Hypothalamus (tissue), 51 donors: ENCODE measurements at regions not wholly inside any gene's neighbourhood (a gene's known extent, or its start where the extent isn't known, plus 50 kb on each side); places are given as distances from the start of the nearest gene placed in this dataset.
A peak's percentile ranks its signal among the peaks of the same experiment; 100 is the strongest.
"Not testable (repeated sequence)": the region's sequence is repeated elsewhere in the genome, so short reads cannot be mapped to it uniquely, and the experiment has no call there.

Experiments
- DNase-seq, 51 donors: peaks; one replicate each; lab custom pipeline; 2025; lab: John Stamatoyannopoulos, UW

DNA sequence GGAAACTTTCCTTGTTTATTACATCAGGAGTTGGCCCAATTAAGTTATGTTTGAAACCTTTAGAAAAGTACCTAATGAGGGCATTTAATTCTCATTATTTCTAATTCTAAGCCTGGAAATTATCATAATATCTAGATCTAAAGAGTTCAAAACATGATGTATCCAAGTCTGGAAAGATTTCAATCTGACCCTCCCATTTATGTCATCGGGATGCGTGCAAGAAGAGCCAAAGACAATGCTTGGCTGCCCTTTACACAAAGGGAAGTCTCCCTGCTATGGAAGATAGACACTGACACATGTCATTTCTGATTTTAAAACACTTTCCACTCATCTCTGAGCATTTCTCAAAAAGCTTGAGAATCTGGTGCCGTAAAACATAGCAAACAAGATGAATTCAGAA lies 222.4 kb downstream of the ANTXR2 start:
- no peak for DNase-seq

DNA sequence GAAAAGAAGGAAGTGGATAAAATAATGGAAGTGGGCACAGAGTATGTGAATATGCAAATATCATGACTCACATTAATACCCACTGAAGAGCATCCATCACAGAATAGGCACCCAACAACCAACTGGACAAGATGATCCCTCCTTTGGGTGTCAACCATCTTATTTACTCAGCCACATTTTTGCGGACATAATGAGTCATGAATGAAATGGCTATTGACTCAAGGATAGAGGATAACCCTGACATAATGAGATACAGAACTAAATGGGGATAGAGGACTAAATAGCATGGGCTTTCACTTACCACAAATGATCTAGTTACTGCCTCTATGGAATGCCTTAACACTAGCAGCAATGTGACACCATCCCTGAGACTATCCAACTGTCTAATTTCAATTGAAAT lies 224.7 kb downstream of the ANTXR2 start:
- DNase-seq: no peak

DNA sequence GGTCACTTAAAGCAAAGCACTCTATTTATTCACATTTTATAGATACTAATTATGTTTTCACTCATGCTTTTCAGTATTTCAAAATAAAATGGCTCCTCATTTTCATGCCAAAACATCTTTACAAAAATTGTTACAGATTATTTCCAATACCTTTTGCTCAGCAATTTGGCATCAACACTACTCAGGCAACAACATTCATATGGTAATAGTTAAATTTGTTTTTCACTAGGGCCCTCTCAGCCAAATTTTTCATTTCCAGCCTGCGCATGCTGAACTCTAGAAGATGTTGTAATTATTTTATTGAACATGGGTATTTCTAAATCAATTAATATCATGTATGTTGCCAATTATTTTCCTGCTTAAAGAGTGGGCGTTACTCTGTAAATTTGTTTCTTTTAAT lies 225.6 kb downstream of the ANTXR2 start:
- DNase-seq: no peak

DNA sequence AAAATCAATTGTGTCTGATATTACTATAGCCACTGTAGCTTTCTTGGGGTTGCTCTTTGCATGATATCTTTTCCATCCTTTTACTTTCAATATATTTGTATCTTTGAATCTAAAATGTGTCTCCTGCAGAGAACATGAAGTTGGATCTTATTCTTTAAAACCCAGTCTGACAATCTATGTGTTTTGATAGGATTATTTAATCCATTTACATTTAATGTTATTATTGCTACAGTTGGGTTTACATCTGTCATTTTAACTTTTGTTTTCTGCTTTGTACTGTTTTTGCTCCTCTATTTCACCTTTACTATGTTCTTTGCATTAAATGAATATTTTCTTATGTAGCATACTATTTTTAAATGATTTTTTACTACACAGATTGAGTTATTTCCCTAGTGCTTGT lies 230.9 kb downstream of the ANTXR2 start:
- DNase-seq: no peak

DNA sequence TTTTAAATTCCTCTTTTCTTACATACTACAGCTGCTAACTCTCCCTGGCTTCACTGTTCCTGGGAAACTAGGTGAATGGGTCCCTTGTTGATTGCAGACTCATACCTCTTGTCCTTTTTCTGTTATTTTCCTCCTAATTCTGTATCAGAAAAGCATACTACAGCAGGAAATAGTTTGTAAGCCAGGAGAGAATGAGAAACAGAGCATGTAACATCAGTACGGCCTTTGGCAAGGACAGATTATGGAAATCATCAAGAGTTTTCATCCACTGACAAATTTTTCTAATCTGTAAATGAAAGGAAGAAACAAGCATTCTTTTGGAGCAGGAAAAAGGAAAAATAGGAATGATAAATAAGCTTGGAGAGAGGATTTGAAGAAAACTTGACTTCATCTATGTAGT lies 239.2 kb downstream of the ANTXR2 start:
- DNase-seq: no peak

DNA sequence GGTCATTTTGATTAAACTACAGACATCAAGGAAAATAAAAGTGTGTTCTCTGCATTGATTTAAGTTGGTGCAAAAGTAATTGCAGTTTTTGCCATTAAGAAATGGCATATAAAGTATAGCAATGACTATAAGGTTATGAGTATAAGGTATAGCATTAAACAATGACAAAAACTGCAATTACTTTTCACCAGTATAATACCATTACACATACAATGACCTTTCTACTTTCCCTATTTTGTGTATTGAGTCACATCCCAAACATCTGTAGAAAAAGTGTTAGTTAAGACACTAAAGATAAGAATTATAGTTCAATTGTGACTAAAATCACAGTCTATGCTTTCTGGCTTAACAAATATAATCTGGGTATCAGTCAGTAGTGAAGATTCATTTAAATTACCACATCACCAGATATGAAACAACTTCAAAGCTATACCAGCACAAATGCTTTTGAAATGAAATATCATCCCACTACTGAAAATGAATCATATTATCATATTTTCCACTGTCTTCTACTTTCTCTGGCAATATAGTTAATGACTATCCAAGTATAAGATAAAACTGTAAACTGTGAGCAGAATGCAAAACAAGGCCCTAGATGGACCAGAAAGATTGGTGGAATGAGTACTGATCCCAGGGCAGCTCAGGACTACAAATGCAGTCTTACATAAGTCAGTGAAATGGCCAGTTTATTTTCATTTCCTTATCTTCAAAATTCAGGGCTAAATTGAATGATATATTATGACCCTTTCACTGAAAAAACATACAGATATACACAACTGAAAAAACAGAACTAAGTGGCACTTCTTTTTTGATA lies 241.1 kb downstream of the ANTXR2 start:
- DNase-seq: no peak

DNA sequence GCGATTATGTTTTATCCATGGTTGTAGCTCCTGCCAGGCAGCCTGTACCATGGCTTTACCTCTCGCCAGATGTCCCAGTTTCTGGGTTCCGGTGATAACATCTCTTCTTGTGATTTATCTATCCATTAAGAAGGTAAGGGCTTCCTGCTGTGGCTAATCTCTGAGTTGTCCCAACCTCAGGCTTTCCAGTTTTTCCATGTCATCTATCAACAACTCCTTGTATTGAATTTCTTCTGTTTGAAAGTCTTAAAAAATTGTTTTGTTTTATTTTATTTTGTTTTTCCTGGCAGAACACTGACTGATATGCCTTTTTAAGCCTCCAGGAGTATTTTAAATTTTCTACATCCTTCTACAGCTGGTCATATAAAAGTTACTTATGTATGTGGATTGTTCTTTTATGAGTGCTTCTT lies 241.9 kb downstream of the ANTXR2 start:
- no peak for DNase-seq

DNA sequence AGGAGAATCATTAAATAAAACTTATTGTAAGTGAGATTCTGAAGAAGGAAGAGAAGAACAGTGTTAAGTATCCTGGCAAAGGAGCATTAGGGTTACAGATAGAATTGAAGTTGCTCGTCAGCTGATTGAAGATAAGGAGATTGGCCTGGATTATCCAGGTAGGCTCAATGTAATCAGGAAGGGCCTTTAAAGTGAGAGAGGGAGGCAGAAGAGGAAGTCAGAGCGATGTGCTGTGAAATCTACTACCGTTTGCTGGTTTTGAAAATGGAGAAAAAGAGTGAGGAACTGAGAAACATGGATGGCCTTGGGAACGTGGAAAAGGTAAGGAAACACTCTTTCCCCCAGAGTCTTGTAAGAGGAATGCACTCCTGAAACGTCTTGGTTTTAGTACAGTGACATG lies 245.7 kb downstream of the ANTXR2 start:
- DNase-seq: no peak

DNA sequence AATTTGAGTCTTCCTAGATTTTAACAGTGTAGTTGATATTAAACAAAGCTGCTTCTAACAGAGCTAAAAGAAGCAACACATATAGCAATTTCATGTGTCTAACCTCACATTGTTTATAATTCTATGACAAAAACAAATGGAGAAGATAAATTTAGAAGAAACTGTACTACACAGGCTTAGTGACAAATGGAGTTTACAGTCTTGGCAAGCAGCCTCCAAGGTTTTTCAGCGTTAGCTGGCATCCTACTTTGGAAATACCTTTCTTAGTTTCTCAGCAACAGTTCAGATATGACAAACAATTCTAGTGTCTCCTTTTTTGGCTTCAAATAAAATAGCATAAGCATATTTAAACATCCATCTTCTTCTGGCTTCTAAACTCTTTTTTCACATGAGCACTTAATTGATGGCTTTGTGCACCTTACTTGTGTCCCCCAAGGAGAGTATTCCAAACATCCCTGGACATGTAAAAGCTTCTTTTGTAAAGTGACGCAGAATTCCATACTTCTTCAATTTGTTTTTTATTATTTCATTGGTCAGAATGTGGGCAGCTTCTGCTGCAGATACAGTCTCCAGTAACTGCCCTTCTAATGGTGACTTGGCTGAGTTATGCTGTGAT lies 249.8 kb downstream of the ANTXR2 start:
- peak in 2 of 51 donors; percentile 4 to 6 for DNase-seq

DNA sequence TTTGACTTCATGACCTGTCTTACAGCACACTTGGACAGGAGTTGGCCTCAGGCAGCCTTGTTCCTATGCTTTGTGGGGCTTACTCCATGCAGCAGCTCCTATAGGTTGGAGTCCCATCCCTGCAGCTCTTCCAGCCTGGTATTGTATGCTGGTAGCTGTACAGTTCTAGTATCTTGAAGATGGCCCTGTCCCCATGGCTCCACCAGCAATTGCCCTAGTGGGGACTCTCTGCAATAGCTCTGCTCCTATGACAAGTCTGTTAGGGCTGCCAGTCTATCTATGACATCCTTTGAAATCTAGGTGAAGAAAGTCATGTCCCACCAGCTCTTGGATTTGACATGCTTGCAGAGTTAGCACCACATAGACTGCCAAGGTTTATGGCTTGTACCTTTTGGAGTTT lies 252.6 kb downstream of the ANTXR2 start:
- no peak for DNase-seq

DNA sequence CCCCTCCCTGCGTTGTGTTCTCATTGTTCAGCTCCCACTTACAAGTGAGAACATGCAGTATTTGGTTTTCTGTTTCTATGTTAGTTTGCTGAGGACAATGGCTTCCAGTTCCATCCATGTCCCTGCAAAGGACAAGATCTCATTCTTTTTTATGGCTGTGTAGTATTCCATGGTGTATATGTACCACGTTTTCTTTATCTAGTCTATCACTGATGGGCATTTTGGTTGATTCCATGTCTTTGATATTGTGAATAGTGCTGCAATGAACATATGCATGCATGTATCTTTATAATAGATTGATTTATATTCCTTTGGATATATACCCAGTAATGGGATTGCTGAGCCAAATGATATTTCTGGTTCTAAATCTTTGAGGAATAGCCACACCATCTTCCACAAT lies 265.1 kb downstream of the ANTXR2 start:
- DNase-seq: not testable (repeated sequence)

DNA sequence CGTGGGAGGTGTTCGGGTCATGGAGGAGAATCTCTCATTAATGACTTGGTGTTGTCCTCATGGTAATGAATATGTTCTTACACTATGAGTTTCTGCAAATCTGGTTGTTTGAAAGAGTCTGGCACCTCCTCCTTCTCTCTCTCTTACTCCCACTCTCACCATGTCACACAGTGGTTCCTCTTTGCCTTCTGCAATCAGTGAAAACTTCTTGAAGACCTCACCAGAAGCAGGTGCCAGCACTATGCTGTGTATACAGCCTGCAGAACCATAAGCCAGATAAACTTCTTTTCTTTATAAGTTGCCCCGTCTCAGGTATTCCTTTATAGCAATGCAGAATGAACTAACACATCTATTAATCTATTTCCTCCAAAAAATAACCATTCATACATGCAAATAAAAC lies 275.0 kb downstream of the ANTXR2 start:
- no peak for DNase-seq

DNA sequence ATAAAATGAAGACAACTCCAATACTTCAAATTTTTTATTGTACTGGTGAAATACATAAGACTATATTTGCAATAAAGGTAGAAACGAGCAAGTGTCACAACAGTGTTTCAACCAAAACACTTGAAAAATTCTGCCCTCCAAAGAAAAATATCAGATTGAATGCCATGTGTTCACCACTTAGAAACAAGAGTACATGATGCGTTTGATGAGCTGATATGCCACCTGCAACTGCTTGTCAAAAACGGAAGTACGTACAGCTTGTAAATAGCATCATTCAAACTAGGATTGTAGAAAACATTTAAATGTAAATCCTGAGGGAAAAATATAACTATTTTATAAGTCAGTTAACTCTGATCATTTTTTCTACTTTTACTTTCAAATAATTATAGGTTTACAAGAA lies 276.1 kb downstream of the ANTXR2 start:
- DNase-seq: no peak

DNA sequence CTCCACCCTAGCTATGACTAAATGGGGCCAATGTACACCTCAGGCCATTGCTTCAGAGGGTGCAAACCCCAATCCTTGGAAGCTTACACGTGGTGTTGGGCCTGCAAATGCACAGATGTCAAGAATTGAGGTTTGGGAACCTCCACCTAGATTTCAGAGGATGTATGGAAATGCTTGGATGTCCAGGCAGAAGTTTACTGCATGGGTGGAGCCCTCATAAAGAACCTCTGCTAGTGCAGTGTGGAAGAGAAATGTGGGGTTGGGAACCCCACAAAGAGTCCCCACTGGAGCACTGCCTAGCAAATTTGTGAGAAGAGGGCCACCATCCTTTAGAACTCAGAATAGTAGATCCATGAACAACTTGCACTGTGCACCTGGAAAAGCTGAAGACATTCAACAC lies 284.1 kb downstream of the ANTXR2 start:
- DNase-seq: no peak

DNA sequence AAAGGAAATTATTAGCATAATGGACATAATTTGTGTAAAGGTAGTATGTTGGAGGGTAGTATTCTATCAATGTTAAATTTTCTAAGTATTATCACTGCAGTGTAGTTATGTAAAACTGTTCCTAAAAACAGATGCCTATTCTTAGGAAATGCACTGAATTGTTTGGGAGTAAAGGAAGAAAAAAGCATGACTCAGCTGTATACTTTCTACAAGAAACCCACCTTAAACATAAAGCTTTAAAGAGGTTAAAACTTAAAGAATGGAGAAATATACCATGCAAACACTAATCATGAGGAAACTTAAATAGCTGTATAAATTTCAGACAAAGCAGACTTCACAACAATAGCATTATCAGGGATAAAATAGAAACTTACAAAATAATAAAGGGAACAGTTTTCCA lies 292.9 kb downstream of the ANTXR2 start:
- no peak for DNase-seq

DNA sequence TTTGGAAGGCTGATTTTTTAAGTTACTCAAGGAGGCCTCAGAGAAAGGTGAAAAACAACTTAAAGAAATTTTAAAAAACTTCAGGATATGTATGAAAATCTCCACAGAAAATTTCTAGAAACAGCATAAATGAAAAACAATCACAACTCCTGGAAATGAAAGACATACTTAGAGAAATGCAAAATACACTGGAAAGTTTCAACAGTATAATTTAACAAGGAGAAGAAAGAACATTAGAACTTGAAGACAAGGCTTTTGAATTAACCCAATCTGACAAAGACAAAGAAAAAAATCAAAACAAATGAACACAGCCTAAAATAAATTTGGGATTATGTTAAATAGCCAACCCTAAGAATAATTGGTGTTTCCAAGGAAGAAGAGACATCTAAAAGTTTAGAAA lies 300.5 kb downstream of the ANTXR2 start:
- no peak for DNase-seq

DNA sequence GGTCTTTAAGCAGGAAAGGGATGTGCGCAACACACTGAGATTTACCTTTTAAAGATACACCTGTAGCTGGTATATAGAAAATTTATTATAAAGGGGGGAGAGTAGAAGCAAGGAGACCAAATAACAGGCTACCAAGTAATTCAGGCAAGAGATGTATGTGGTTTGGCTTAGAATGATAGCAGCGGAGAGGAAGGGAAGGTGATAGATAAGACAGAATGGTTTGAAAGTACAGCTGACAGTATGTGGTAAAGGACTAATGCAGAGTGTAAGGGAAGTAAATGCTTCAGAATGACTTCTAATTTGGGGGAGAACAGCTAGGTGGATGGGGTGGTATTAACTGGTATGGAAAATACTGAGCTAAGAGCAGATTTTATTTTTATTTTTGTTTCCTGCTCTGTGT lies 308.9 kb downstream of the ANTXR2 start:
- DNase-seq: no peak

DNA sequence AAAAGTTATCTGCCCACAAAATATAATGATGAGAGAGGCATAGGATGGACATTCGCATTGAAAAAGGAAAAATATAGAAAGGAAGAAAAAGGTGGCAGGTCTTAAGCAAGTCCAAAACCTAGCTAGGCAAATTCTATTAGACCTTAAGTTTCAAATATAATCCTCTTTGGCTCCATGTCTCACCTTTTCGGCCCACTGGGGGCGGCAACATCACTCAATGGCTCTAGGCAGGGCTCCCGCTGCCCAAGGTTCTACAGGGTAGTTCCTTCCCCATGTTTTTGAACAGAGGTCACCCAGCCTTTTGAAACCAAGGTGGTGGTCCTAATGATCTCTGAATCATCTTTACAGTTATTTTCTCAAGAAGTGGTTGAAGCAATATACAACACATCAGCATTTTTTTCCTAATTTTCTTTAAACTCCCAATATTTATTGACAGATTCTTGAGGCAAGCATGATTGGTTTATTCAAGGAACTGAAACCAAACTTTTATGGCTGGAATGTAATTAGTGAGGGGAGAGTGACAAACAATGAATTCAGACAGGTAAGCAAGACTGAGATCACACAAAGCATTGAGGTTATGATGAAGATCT lies 309.4 kb downstream of the ANTXR2 start:
- no peak for DNase-seq

DNA sequence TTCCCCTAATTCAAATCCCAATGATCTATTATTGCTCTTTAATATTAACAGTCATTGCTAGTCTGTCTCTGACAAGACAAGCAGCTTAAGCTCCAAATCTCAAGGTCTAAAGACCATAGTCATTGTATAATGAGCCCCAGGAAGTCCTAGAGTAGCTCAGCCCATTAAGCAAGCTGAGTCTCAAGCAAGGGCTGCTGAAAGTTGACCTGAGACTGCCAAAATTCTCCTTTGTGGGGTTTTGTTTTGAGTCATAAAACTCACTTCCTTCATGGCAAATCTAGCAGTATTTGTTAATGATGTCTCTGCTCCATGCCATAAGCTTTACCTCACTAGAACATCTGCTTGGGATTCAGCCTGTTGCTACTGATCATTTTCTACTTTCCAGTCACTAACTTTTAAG lies 313.2 kb downstream of the ANTXR2 start:
- DNase-seq: no peak

DNA sequence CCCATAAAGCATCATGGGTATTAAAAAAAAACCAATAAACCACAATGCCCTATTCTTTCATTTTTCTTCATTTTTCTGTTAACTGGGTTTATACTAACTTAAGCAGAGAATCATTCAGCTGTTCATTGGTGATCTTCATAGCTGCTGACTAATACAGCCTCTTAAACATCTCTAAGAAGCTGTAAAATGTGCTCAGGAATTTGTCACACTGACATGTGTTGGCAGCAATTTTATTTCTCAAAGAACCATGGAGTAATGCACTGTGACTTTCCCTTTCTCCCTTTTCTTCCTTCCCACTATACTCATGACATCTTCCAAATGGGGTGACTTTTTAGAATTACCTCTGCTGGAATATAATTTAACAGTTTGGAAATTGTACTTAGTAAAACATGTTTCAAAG lies 315.4 kb downstream of the ANTXR2 start:
- no peak for DNase-seq

DNA sequence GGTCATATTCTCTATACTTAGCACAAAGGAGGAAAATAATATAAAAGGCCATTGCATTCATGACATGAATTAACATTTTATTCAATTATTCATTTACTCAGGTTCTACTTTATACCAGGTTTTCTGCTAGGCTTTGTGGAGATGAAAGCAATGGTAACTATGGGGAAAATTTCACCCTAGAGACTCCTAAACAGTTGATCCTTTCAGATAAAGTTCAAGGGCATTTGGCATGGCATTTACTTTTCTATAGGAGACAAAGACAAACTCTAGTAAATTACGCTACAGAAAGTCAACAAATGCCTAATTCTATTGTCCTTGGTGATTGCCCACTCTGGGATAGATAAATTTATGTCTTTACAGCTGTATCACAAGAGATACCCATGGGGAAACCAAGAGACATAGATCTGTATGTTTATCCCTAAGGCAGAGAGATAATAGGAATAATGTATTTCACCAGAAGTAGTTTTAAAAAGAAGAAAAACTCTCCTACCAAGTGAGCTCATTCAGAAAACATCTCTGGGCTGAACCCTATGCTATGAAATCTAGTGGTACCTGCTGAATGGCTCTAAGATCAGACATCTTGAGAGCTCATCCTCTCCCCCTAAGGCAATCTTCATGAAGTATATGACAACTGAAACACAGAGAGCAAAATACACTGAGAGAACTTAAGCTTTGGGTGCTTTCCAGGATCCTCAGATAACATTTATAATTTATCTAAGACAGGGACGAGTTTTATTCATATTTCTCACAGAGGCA lies 316.7 kb downstream of the ANTXR2 start:
- no peak for DNase-seq

DNA sequence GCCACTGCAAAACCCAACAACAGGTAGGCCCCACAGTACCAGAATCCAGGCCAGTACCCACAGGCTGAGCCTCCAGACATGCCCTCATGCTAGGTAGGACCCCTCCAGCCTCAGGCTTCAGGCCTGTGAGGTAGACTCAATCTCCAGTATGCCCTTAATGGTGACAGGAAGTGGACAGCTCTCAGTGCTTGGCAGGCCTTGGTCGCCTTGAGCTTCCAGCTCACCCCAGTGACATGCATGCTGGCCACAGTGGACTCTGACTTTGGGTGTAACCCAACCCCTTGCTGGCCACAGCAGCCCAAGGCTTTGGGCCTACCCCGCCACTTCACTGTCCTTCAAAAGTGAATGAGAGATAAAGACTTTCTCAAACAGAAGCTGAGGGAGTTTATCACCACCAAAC lies 324.2 kb downstream of the ANTXR2 start:
- DNase-seq: no peak
